Keratinocyte (primary cell): ENCODE measurements at regions not wholly inside any gene's neighbourhood (a gene's known extent, or its start where the extent isn't known, plus 50 kb on each side); places are given as distances from the start of the nearest gene placed in this dataset.

Source experiments
- CTCF ChIP-seq, 3 experiments: IDR thresholded peaks in 1 of 3; conservative IDR thresholded peaks in 1 of 3; optimal IDR thresholded peaks in 1 of 3; 2 replicates in 2 of 3; 3 replicates in 1 of 3; pipeline versions ENCODE3 to v1.5.1; 2011; ENCODE audit warnings: low read length in 3 of 3, mild to moderate bottlenecking in 3 of 3, moderate library complexity in 2 of 3, control low read depth in 1 of 3, inconsistent platforms in 1 of 3; ENCODE audit not compliant: insufficient read depth in 2 of 3; ENCODE audit errors: extremely low read depth in 1 of 3
- EZH2 ChIP-seq: IDR thresholded peaks from one replicate; pipeline ENCODE4 v1.6.1; 2012; ENCODE audit warnings: inconsistent platforms, mild to moderate bottlenecking, low read length, moderate library complexity

DNA sequence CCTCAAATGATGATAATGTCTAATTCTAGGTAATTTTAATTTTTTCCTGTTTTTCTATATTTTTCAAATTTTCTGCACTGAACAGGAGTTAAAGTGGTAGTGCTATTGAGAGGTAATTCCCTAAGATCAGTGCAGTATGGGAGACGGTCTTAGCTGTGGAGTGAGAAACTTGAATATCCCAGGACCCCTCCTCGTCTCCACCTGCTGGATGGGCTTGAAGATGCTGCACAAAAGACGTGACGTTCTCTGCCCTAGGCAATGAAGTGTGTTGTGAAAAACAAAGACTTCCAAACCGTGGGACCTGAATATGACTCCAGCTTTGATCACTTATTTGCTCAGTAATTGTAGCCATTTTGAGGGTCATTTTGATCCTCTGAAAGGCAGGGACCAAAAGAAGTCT lies 298.1 kb downstream of the VRK1 start:
- no peak for TF ChIP-seq CTCF (optimal IDR thresholded peaks at IDR 0.05 in 1 of 3, IDR thresholded peaks at IDR 0.05 in 1 of 3, conservative IDR thresholded peaks at IDR 0.05 in 1 of 3; ENCODE audit: extremely low read depth in 1 of 3, insufficient read depth in 2 of 3, low read length in 3 of 3)
- no peak for TF ChIP-seq EZH2
